GM23338 (cell line): ENCODE measurements at regions not wholly inside any gene's neighbourhood (a gene's known extent, or its start where the extent isn't known, plus 50 kb on each side); places are given as distances from the start of the nearest gene placed in this dataset.

Experiments
- ATAC-seq: fragments of 200-7000 bp; cut with Tn5 transposase; 3 replicates; pipeline ENCODE4 v1.9.1; 2020
- DNase-seq: peaks from one replicate; pipeline ENCODE4 v3.0.0-alpha.2; 2015; ENCODE audit warnings: low spot score
- H2AFZ ChIP-seq: fragments of 200-600 bp; sonication (generic); 2 replicates; pipeline ENCODE4 v1.8.0; 2016; ENCODE audit warnings: antibody characterized with exemption, mild to moderate bottlenecking, moderate library complexity
- H3F3A ChIP-seq: fragments of 200-600 bp; sonication (generic); replicated peaks from 2 replicates; pipeline ENCODE4 v1.8.0; 2017; ENCODE audit warnings: antibody characterized with exemption, mixed run types, low read depth
- H3K27ac ChIP-seq: fragments of 200-600 bp; sonication (generic); 2 replicates; pipeline ENCODE4 v1.6.1; 2016; ENCODE audit warnings: low read depth
- H3K27me3 ChIP-seq: fragments of 200-600 bp; sonication (generic); 2 replicates; pipeline ENCODE4 v1.8.0; 2016; ENCODE audit warnings: mild to moderate bottlenecking, mixed run types, moderate library complexity; ENCODE audit not compliant: insufficient read depth
- H3K36me3 ChIP-seq: fragments of 200-600 bp; sonication (generic); 2 replicates; pipeline ENCODE4 v1.8.0; 2016; ENCODE audit warnings: mild to moderate bottlenecking; ENCODE audit not compliant: insufficient read depth
- H3K4me1 ChIP-seq: fragments of 200-600 bp; sonication (generic); 2 replicates; pipeline ENCODE4 v1.8.0; 2016; ENCODE audit warnings: mild to moderate bottlenecking, moderate library complexity; ENCODE audit not compliant: insufficient read depth
- H3K4me2 ChIP-seq: fragments of 200-600 bp; sonication (generic); 2 replicates; pipeline ENCODE4 v1.7.1; 2017; ENCODE audit warnings: mixed run types
- H3K4me3 ChIP-seq: fragments of 200-600 bp; sonication (generic); 2 replicates; pipeline ENCODE4 v1.6.1; 2016; ENCODE audit warnings: mixed run types
- H3K79me2 ChIP-seq: fragments of 200-600 bp; sonication (generic); replicated peaks from 2 replicates; pipeline ENCODE4 v1.8.0; 2017; ENCODE audit warnings: mild to moderate bottlenecking; ENCODE audit not compliant: insufficient read depth
- H3K9me2 ChIP-seq: fragments of 200-600 bp; sonication (generic); 2 replicates; pipeline ENCODE4 v1.8.0; 2017; ENCODE audit not compliant: insufficient read depth
- H4K20me1 ChIP-seq: fragments of 200-600 bp; sonication (generic); replicated peaks from 2 replicates; pipeline ENCODE4 v1.8.0; 2017; ENCODE audit warnings: mild to moderate bottlenecking; ENCODE audit not compliant: insufficient read depth
- H3K27ac Mint-ChIP-seq: 2 replicates; pipeline ENCODE4 v1.8.0; 2020; ENCODE audit warnings: inconsistent platforms, mild to moderate bottlenecking, moderate library complexity, mixed read lengths
- H3K27me3 Mint-ChIP-seq: 3 replicates; pipeline ENCODE4 v1.8.0; 2022; ENCODE audit warnings: low read depth, mild to moderate bottlenecking, moderate library complexity, mixed read lengths, inconsistent platforms; ENCODE audit not compliant: insufficient read depth, poor library complexity
- H3K36me3 Mint-ChIP-seq: 3 replicates; pipeline ENCODE4 v1.8.0; 2021; ENCODE audit warnings: low read depth, mild to moderate bottlenecking, inconsistent platforms, moderate library complexity, mixed read lengths
- H3K4me1 Mint-ChIP-seq: 3 replicates; pipeline ENCODE4 v1.8.0; 2020; ENCODE audit warnings: mild to moderate bottlenecking, inconsistent platforms, mixed read lengths
- H3K4me3 Mint-ChIP-seq: 3 replicates; pipeline ENCODE4 v1.8.0; 2021; ENCODE audit warnings: moderate library complexity, mild to moderate bottlenecking, inconsistent platforms, mixed read lengths
- H3K9me3 Mint-ChIP-seq: 3 replicates; pipeline ENCODE4 v1.8.0; 2020; ENCODE audit warnings: moderate library complexity, mild to moderate bottlenecking, inconsistent platforms, mixed read lengths
- CREB1 ChIP-seq: fragments of 250-450 bp; sonication (Bioruptor Pico); IDR thresholded peaks from 2 replicates; pipeline ENCODE4 v1.5.0; 2020; ENCODE audit warnings: low read depth, mild to moderate bottlenecking, moderate library complexity
- ETS1 ChIP-seq: IDR thresholded peaks from 2 replicates; pipeline ENCODE4 v1.6.1; 2016; ENCODE audit warnings: antibody characterized with exemption
- EZH2 ChIP-seq: fragments of 200-600 bp; sonication (generic); IDR thresholded peaks from one replicate; pipeline ENCODE4 v1.8.0; 2017; ENCODE audit warnings: antibody characterized with exemption, mild to moderate bottlenecking, low read depth; ENCODE audit not compliant: unreplicated experiment
- EZH2phosphoT487 ChIP-seq: fragments of 200-600 bp; sonication (generic); IDR thresholded peaks from one replicate; pipeline ENCODE4 v1.8.1; 2018; ENCODE audit warnings: antibody characterized with exemption; ENCODE audit not compliant: unreplicated experiment
- JUNB ChIP-seq: IDR thresholded peaks from one replicate; pipeline ENCODE4 v1.6.1; 2016; ENCODE audit warnings: antibody characterized with exemption; ENCODE audit not compliant: unreplicated experiment
- NANOG ChIP-seq: IDR thresholded peaks from 2 replicates; pipeline ENCODE4 v1.6.1; 2016; ENCODE audit warnings: antibody characterized with exemption, borderline replicate concordance
- POLR2AphosphoS5 ChIP-seq: IDR thresholded peaks from 2 replicates; pipeline ENCODE4 v1.6.1; 2016; ENCODE audit warnings: antibody characterized with exemption, low read depth
- STAT1 ChIP-seq: IDR thresholded peaks from one replicate; pipeline ENCODE4 v1.6.1; 2016; ENCODE audit warnings: antibody characterized with exemption; ENCODE audit not compliant: unreplicated experiment
- ZNF114 ChIP-seq: fragments of 250-450 bp; sonication (Bioruptor Pico); IDR thresholded peaks from 2 replicates; pipeline ENCODE4 v1.5.0; 2020; ENCODE audit warnings: mild to moderate bottlenecking, moderate library complexity
- ZNF331 ChIP-seq: fragments of 250-450 bp; sonication (Bioruptor Pico); IDR thresholded peaks from 2 replicates; pipeline ENCODE4 v1.5.0; 2020; ENCODE audit warnings: low read depth, mild to moderate bottlenecking, moderate library complexity
- TF ChIP-seq, protein P1 (sequence below): fragments of 250-450 bp; sonication (Bioruptor Pico); IDR thresholded peaks from 2 replicates; pipeline ENCODE4 v1.5.0; 2020; ENCODE audit warnings: mild to moderate bottlenecking, moderate library complexity
- TF ChIP-seq, protein P2 (sequence below): IDR thresholded peaks from one replicate; pipeline ENCODE4 v1.6.1; 2018; ENCODE audit warnings: antibody characterized with exemption; ENCODE audit not compliant: unreplicated experiment
- TF ChIP-seq, protein P3 (sequence below), 2 experiments: fragments of 200-600 bp in 1 of 2; sonication (generic) in 1 of 2; conservative IDR thresholded peaks; 2 replicates each; pipeline versions ENCODE4 v1.5.1 to v1.6.1; 2016 to 2017; ENCODE audit warnings: antibody characterized with exemption in 2 of 2, low read depth in 2 of 2, mild to moderate bottlenecking in 2 of 2, moderate library complexity in 1 of 2

DNA sequence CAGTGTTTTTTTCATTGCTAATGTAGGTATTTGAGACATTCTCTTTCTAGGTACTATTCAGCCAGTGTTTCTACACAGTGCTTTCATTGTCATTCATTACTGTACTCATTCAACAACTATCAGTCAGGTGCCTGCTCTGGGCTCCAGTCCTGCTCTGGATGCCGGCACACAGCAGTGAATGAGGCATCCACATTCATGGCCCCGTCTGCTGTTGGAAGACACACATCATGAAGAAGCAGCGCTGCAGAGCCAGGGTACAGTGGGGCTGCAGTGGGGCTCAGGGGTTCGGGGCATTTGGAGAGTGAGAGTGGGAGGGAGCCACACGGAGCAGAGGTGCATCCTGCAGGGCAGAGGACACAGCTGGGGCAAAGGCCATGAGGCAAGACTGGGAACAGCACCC, 737.2 kb upstream of the RAB6C start:
- Histone ChIP-seq H4K20me1 (no peaks in the 10 kb centered on the region), H3K4me2 (no peak overlapping the region), H3K27me3 (no peaks in the 10 kb centered on the region), H3K4me1 (no peaks in the 10 kb centered on the region), H3K27ac (no peak overlapping the region), H3K79me2 (no peaks in the 10 kb centered on the region), H3K4me3 (no peak overlapping the region), H2AFZ (0 out of 2 replicates have a peak overlapping the region, but pooled peaks have one; percentile 10), H3K36me3 (no peaks in the 10 kb centered on the region), H3F3A (no peaks in the 10 kb centered on the region), H3K9me2 (0 out of 2 replicates have a peak, but pooled peaks cover 3% of the 10 kb centered on the region)
- peaks cover 7% of the 10 kb centered on the region for H3K27me3 Mint-ChIP-seq
- H3K9me3 Mint-ChIP-seq: peaks cover 9% of the 10 kb centered on the region; the same call in 2 of the 3 replicates
- no peak overlapping the region for H3K4me3 Mint-ChIP-seq
- DNase-seq (peak; percentile 4), ATAC-seq (peak; percentile 79)
- H3K4me1 Mint-ChIP-seq: peaks cover 5% of the 10 kb centered on the region; the same call in 2 of the 3 replicates
- H3K27ac Mint-ChIP-seq: peak overlapping the region; percentile 12; the same call in 1 of the 2 replicates
- H3K36me3 Mint-ChIP-seq: peaks cover 3% of the 10 kb centered on the region; the same call in 1 of the 3 replicates
- no peak for TF ChIP-seq POLR2AphosphoS5
- TF ChIP-seq, protein P1, sequence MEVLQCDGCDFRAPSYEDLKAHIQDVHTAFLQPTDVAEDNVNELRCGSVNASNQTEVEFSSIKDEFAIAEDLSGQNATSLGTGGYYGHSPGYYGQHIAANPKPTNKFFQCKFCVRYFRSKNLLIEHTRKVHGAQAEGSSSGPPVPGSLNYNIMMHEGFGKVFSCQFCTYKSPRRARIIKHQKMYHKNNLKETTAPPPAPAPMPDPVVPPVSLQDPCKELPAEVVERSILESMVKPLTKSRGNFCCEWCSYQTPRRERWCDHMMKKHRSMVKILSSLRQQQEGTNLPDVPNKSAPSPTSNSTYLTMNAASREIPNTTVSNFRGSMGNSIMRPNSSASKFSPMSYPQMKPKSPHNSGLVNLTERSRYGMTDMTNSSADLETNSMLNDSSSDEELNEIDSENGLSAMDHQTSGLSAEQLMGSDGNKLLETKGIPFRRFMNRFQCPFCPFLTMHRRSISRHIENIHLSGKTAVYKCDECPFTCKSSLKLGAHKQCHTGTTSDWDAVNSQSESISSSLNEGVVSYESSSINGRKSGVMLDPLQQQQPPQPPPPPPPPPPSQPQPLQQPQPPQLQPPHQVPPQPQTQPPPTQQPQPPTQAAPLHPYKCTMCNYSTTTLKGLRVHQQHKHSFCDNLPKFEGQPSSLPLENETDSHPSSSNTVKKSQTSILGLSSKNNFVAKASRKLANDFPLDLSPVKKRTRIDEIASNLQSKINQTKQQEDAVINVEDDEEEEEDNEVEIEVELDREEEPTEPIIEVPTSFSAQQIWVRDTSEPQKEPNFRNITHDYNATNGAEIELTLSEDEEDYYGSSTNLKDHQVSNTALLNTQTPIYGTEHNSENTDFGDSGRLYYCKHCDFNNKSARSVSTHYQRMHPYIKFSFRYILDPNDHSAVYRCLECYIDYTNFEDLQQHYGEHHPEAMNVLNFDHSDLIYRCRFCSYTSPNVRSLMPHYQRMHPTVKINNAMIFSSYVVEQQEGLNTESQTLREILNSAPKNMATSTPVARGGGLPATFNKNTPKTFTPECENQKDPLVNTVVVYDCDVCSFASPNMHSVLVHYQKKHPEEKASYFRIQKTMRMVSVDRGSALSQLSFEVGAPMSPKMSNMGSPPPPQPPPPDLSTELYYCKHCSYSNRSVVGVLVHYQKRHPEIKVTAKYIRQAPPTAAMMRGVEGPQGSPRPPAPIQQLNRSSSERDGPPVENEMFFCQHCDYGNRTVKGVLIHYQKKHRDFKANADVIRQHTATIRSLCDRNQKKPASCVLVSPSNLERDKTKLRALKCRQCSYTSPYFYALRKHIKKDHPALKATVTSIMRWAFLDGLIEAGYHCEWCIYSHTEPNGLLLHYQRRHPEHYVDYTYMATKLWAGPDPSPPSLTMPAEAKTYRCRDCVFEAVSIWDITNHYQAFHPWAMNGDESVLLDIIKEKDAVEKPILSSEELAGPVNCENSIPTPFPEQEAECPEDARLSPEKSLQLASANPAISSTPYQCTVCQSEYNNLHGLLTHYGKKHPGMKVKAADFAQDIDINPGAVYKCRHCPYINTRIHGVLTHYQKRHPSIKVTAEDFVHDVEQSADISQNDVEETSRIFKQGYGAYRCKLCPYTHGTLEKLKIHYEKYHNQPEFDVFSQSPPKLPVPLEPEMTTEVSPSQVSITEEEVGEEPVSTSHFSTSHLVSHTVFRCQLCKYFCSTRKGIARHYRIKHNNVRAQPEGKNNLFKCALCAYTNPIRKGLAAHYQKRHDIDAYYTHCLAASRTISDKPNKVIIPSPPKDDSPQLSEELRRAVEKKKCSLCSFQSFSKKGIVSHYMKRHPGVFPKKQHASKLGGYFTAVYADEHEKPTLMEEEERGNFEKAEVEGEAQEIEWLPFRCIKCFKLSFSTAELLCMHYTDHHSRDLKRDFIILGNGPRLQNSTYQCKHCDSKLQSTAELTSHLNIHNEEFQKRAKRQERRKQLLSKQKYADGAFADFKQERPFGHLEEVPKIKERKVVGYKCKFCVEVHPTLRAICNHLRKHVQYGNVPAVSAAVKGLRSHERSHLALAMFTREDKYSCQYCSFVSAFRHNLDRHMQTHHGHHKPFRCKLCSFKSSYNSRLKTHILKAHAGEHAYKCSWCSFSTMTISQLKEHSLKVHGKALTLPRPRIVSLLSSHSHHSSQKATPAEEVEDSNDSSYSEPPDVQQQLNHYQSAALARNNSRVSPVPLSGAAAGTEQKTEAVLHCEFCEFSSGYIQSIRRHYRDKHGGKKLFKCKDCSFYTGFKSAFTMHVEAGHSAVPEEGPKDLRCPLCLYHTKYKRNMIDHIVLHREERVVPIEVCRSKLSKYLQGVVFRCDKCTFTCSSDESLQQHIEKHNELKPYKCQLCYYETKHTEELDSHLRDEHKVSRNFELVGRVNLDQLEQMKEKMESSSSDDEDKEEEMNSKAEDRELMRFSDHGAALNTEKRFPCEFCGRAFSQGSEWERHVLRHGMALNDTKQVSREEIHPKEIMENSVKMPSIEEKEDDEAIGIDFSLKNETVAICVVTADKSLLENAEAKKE (CRISPR knock-in tag): no peak
- no peak for TF ChIP-seq EZH2
- TF ChIP-seq ZNF331 (CRISPR knock-in tag): no peak
- TF ChIP-seq ETS1: no peak
- TF ChIP-seq CREB1 (CRISPR knock-in tag): no peak
- no peak for TF ChIP-seq NANOG
- TF ChIP-seq, protein P2, sequence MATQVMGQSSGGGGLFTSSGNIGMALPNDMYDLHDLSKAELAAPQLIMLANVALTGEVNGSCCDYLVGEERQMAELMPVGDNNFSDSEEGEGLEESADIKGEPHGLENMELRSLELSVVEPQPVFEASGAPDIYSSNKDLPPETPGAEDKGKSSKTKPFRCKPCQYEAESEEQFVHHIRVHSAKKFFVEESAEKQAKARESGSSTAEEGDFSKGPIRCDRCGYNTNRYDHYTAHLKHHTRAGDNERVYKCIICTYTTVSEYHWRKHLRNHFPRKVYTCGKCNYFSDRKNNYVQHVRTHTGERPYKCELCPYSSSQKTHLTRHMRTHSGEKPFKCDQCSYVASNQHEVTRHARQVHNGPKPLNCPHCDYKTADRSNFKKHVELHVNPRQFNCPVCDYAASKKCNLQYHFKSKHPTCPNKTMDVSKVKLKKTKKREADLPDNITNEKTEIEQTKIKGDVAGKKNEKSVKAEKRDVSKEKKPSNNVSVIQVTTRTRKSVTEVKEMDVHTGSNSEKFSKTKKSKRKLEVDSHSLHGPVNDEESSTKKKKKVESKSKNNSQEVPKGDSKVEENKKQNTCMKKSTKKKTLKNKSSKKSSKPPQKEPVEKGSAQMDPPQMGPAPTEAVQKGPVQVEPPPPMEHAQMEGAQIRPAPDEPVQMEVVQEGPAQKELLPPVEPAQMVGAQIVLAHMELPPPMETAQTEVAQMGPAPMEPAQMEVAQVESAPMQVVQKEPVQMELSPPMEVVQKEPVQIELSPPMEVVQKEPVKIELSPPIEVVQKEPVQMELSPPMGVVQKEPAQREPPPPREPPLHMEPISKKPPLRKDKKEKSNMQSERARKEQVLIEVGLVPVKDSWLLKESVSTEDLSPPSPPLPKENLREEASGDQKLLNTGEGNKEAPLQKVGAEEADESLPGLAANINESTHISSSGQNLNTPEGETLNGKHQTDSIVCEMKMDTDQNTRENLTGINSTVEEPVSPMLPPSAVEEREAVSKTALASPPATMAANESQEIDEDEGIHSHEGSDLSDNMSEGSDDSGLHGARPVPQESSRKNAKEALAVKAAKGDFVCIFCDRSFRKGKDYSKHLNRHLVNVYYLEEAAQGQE: no peak
- TF ChIP-seq EZH2phosphoT487: no peak
- no peak for TF ChIP-seq ZNF114 (CRISPR knock-in tag)
- TF ChIP-seq, protein P3, sequence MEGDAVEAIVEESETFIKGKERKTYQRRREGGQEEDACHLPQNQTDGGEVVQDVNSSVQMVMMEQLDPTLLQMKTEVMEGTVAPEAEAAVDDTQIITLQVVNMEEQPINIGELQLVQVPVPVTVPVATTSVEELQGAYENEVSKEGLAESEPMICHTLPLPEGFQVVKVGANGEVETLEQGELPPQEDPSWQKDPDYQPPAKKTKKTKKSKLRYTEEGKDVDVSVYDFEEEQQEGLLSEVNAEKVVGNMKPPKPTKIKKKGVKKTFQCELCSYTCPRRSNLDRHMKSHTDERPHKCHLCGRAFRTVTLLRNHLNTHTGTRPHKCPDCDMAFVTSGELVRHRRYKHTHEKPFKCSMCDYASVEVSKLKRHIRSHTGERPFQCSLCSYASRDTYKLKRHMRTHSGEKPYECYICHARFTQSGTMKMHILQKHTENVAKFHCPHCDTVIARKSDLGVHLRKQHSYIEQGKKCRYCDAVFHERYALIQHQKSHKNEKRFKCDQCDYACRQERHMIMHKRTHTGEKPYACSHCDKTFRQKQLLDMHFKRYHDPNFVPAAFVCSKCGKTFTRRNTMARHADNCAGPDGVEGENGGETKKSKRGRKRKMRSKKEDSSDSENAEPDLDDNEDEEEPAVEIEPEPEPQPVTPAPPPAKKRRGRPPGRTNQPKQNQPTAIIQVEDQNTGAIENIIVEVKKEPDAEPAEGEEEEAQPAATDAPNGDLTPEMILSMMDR (conservative IDR thresholded peaks at IDR 0.05; ENCODE audit: low read depth in 2 of 2): no peak
- TF ChIP-seq JUNB: no peak
- TF ChIP-seq STAT1: no peak
